Astrocyte of the spinal cord (primary cell): ENCODE measurements at regions not wholly inside any gene's neighbourhood (a gene's known extent, or its start where the extent isn't known, plus 50 kb on each side); places are given as distances from the start of the nearest gene placed in this dataset.

Experiments
- DNase-seq: peaks from one replicate; pipeline ENCODE4 v3.0.0; 2011; ENCODE audit warnings: low read depth, low spot score
- H3K4me3 ChIP-seq: 2 replicates; pipeline ENCODE4 v1.5.1; 2011; ENCODE audit warnings: low read depth, mild to moderate bottlenecking, low read length, moderate library complexity
- in situ Hi-C: cut with HindIII; loops from 2 replicates; pipeline ENCODE4 v1.10.0; 2017; ENCODE audit warnings: low sequenced_read_pairs
- TF ChIP-seq, protein P1 (sequence below): IDR thresholded peaks from 2 replicates; pipeline ENCODE4 v1.5.1; 2012; ENCODE audit warnings: low read depth, mild to moderate bottlenecking, low read length, inconsistent platforms

DNA sequence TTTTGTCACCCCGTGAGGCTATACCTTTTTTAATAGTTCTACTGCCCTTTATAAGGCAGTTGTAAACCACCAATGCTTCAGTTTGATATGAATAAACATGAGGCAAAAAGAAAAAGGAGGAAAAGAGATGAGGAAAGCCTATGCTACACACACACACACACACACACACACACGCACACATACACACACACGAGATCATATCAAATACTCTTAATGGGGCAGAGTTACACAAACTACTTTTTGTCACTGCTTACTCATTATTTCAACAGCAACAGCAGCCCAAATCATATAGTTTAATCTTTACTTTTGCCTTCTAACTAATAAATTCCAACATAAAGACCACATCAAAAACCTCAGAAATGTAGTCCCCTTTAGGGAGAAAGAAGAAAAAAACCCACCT is 116.8 kb upstream of the PAM start:
- H3K4me3 ChIP-seq: no peak overlapping the region
- no peak for DNase-seq
- TF ChIP-seq, protein P1, sequence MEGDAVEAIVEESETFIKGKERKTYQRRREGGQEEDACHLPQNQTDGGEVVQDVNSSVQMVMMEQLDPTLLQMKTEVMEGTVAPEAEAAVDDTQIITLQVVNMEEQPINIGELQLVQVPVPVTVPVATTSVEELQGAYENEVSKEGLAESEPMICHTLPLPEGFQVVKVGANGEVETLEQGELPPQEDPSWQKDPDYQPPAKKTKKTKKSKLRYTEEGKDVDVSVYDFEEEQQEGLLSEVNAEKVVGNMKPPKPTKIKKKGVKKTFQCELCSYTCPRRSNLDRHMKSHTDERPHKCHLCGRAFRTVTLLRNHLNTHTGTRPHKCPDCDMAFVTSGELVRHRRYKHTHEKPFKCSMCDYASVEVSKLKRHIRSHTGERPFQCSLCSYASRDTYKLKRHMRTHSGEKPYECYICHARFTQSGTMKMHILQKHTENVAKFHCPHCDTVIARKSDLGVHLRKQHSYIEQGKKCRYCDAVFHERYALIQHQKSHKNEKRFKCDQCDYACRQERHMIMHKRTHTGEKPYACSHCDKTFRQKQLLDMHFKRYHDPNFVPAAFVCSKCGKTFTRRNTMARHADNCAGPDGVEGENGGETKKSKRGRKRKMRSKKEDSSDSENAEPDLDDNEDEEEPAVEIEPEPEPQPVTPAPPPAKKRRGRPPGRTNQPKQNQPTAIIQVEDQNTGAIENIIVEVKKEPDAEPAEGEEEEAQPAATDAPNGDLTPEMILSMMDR: no peak
- in situ Hi-C loops: no loop called here

DNA sequence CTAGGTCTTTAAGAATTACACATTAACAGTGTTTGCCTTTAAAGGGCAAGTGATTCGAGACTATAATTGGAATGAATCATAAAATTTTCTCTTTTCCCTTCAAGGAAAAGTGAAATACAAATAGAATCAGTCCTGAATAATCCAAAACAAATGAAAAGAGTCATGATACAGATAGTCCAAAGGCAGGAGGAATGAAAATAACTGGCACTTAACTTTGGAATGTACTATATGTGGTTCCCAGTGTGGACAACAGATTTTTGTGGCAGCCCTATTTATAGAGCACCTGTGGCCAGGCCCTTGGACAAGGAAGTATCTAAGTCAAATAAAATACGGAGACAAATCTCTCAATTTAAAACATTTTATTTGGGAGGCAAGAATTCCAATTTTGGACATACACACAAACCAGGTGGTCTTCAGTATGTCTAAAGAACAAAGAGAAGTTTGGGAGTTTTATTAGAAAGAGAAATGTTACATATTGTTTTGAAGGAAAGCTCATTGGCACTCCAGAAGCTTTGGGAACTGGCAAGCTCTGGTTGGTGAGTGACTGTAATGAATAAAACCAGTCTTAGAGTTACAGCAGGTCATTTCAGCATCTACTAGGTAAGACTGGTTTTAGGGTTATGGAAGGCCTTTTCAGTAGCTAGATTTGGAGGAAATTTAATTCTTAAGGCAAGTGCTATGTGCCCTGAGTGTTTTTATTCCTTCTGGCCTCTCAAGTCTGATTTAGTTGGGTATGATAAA is 116.0 kb upstream of the PAM start:
- no peak overlapping the region for H3K4me3 ChIP-seq
- in situ Hi-C loops: no loop called here
- TF ChIP-seq, protein P1: no peak
- peak; percentile 18 for DNase-seq

DNA sequence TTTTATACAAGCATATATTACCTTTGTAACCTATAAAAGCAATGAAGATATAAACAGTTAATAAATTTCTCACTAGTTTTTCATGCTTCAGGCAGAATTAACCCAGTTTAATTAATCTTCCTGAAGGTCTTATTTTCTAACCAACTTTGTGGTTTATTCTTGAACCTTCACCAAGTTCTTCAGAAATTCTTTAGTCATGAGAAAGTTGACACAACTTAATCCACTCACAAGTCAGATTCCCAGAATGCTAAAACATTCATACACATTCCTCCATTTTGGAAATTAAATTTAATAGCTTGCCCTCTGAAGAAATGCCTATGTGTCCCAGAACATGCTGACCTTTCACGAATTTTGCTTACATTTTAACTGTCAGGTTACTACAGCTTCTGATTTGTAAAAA is 105.4 kb upstream of the PAM start:
- in situ Hi-C loops: no loop called here
- H3K4me3 ChIP-seq: no peak overlapping the region
- peak; percentile 44 for DNase-seq
- TF ChIP-seq, protein P1: no peak

DNA sequence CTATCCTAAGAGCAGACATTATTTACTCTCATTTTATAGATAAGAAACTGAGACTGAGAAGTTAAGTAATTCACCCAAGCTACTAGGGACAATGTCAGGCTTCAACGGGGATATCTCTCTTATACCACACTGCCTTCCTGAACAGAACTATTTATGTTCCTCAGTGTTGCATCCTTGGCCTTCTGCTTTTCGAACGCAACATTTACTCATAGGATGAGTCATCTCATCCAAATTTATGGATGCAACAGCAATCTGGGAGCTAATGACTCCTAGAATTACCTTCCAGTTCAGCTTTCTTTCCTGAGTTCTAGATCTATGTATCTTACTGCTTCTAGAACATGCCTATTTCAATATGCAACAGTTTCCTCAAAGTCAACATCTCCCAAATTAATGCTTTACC is 103.6 kb upstream of the PAM start:
- TF ChIP-seq, protein P1: no peak
- in situ Hi-C loops: no loop called here
- DNase-seq: no peak
- no peak overlapping the region for H3K4me3 ChIP-seq

DNA sequence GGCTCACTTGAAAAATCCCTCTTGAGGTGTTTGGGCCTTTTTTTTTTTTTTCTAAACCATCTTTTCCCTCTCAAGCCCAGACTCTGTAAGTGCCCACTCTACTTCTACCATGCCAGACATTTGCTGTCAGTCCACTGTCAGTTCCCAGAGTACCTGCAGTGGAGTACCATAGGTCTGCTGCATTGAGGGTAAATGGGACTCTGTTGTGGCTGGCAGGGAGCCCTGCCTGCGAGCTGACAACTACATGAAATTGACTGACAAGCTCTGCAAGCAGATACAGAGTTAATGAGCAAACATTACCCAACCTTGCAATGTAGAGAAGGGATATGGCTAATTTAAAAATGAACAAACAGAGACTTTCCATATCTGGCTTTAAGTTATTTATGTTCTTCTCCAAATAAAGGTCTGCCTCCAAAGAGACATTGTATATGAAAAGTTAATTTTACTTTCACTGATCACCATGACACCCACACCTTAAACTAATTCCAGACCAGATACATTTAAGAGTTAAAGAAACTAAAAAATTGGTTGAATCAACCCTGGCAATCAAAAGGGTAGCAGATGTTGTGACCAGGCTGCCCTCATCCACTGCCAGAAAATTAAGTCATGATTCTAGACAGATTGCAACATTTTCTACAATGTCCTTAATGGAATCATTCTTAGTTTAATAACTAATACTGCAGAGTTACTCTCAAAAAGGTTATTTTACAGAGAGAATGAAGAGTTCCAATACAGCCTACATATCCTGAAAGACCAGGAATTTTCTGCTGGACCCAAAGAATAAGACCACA is 100.4 kb upstream of the PAM start:
- no peak for DNase-seq
- in situ Hi-C loops: no loop called here

DNA sequence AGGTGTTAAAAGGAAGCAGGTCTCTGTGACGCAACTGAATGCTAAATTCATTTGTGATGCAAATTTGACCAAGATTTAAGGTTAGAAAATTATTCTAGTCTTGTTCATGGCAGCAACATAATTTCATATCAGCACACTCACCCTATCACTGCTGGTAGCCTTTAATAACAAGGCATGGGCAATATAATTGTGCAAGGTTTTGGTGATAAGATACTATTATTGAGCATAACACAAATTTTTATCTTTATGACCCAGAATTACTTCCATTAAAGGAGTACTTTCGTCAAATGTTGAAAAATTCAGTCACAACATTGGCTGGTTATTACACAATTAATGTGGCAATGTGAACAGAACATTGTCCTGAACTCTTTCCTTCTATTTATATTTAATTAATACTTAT is 96.0 kb upstream of the PAM start:
- TF ChIP-seq, protein P1: no peak
- in situ Hi-C loops: no loop called here
- no peak for DNase-seq
- no peak overlapping the region for H3K4me3 ChIP-seq

More for the DNA sequence above, 100.4 kb upstream of the PAM start:
- TF ChIP-seq, protein P1: no peak
- no peak overlapping the region for H3K4me3 ChIP-seq
